ENCODE measurements at regions not wholly inside any gene's neighbourhood (a gene's known extent, or its start where the extent isn't known, plus 50 kb on each side); places are given as distances from the start of the nearest gene placed in this dataset.

- TF ChIP-seq CTCF (IDR thresholded peaks at IDR 0.05; ENCODE audit: insufficient read depth, low read depth, low read length) (no peak), EZH2 (IDR thresholded peaks at IDR 0.05; ENCODE audit: insufficient read depth, low read length) (no peak)
Observed at GRCh38 chr5:100723229-100723628, 179.9 kb downstream of the ST8SIA4 start.
